WERI-Rb-1 (cell line): ENCODE measurements at regions not wholly inside any gene's neighbourhood (a gene's known extent, or its start where the extent isn't known, plus 50 kb on each side); places are given as distances from the start of the nearest gene placed in this dataset.

Source experiments
- DNase-seq: peaks from one replicate; pipeline ENCODE4 v3.0.0-alpha.2; 2020
- H3K27ac ChIP-seq: fragments of 250-450 bp; sonication (Bioruptor Pico); 2 replicates; pipeline ENCODE4 v1.5.1; 2020; ENCODE audit warnings: mild to moderate bottlenecking, moderate library complexity
- H3K27me3 ChIP-seq: fragments of 250-450 bp; sonication (Bioruptor Pico); 2 replicates; pipeline ENCODE4 v1.5.1; 2021; ENCODE audit warnings: mild to moderate bottlenecking, low read depth, moderate library complexity; ENCODE audit not compliant: insufficient read depth, severe bottlenecking
- H3K36me3 ChIP-seq: fragments of 250-450 bp; sonication (Bioruptor Pico); 2 replicates; pipeline ENCODE4 v1.5.1; 2020; ENCODE audit warnings: mild to moderate bottlenecking, moderate library complexity
- H3K4me3 ChIP-seq: 2 replicates; pipeline ENCODE4 v1.5.1; 2011; ENCODE audit warnings: low read depth, mild to moderate bottlenecking, control low read depth, low read length
- H3K9me3 ChIP-seq: fragments of 250-450 bp; sonication (Bioruptor Pico); 2 replicates; pipeline ENCODE4 v1.5.1; 2021; ENCODE audit warnings: mild to moderate bottlenecking, moderate library complexity; ENCODE audit not compliant: severe bottlenecking
- TF ChIP-seq, protein P1 (sequence below): IDR thresholded peaks from 2 replicates; pipeline ENCODE4 v1.5.1; 2011; ENCODE audit warnings: low read depth, mild to moderate bottlenecking, control low read depth, inconsistent platforms, low read length

- Histone ChIP-seq H3K4me3 (no peak overlapping the region), H3K27ac (no peak overlapping the region), H3K9me3 (peaks cover 7% of the 10 kb centered on the region), H3K36me3 (no peaks in the 10 kb centered on the region), H3K27me3 (no peaks in the 10 kb centered on the region)
- TF ChIP-seq, protein P1, sequence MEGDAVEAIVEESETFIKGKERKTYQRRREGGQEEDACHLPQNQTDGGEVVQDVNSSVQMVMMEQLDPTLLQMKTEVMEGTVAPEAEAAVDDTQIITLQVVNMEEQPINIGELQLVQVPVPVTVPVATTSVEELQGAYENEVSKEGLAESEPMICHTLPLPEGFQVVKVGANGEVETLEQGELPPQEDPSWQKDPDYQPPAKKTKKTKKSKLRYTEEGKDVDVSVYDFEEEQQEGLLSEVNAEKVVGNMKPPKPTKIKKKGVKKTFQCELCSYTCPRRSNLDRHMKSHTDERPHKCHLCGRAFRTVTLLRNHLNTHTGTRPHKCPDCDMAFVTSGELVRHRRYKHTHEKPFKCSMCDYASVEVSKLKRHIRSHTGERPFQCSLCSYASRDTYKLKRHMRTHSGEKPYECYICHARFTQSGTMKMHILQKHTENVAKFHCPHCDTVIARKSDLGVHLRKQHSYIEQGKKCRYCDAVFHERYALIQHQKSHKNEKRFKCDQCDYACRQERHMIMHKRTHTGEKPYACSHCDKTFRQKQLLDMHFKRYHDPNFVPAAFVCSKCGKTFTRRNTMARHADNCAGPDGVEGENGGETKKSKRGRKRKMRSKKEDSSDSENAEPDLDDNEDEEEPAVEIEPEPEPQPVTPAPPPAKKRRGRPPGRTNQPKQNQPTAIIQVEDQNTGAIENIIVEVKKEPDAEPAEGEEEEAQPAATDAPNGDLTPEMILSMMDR: no peak
- no peak for DNase-seq
Observed at GRCh38 chr7:7044806-7045205, 137.5 kb upstream of the C1GALT1 start.

DNA sequence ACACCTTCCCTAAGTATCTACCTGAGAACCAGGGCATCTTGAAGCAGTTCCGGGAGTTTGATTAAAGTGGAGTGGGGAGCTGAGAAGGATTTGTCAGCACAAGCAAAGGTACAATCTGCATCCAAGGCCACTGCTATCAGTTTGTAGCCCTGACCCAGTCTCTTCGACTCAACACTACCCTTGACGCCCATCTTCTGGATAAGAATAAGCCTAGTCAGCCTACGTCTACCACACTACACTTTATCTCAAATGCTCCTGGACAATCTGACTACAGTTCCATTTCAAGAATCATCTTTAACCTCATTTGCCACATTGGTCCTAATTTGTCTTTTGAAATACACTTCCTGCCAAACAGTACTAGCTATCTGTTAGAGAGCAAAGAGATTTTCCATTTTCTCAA is 134.1 kb upstream of the C1GALT1 start:
- TF ChIP-seq, protein P1: no peak
- Histone ChIP-seq H3K36me3 (no peaks in the 10 kb centered on the region), H3K27me3 (no peaks in the 10 kb centered on the region), H3K9me3 (peaks cover 7% of the 10 kb centered on the region), H3K4me3 (no peak overlapping the region), H3K27ac (no peak overlapping the region)
- no peak for DNase-seq

- Histone ChIP-seq H3K27me3 (no peaks in the 10 kb centered on the region), H3K27ac (no peak overlapping the region), H3K9me3 (peaks cover 7% of the 10 kb centered on the region), H3K4me3 (no peak overlapping the region), H3K36me3 (no peaks in the 10 kb centered on the region)
- TF ChIP-seq, protein P1: no peak
- DNase-seq: no peak
Observed at GRCh38 chr7:7051206-7051877, 131.0 kb upstream of the C1GALT1 start.

- DNase-seq: no peak
- no peak overlapping the region for H3K4me3 ChIP-seq
- no peaks in the 10 kb centered on the region for H3K27me3 ChIP-seq
- TF ChIP-seq, protein P1: no peak
- H3K9me3 ChIP-seq: no peaks in the 10 kb centered on the region
- H3K36me3 ChIP-seq: no peaks in the 10 kb centered on the region
- no peak overlapping the region for H3K27ac ChIP-seq
Observed at GRCh38 chr7:7054252-7054830, 128.0 kb upstream of the C1GALT1 start.

DNA sequence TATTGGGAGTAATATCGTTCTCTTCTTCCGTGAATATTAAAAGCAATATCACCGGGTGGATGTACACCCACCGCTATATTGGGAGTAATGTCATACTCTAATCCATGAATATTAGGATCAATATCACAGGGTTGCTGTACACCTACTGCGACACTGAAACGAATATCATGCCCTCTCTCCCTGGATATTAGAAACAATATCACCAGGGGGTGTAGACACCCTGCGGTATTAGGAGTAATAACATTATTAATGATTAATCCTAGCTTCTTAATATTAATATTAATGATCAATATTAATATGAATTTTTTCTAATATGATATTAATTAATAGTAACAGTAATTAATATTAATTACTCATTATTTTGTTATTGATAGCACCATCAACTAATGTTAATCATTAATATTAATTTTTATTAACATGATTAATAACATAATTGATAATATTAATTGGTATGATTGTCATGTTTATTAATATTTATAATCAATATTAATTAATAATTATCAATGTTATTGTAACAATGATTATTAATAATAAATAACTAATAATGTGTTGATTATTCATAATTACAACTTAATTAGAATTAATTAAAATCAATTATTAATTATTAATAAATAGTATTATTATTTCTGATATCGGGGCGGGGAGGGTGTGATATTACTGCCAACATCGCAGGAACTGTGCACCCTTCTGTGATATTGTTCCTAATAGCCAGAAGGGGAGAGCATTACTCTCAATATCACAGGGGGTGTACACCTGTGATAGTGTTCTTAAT is 121.3 kb upstream of the C1GALT1 start:
- DNase-seq: no peak
- H3K9me3 ChIP-seq: peaks cover 1% of the 10 kb centered on the region
- no peaks in the 10 kb centered on the region for H3K27me3 ChIP-seq
- TF ChIP-seq, protein P1: no peak
- no peak overlapping the region for H3K27ac ChIP-seq
- no peak overlapping the region for H3K4me3 ChIP-seq
- no peaks in the 10 kb centered on the region for H3K36me3 ChIP-seq
